Activated CD8-positive, alpha-beta memory T cell treated with anti-CD3 and anti-CD28 coated beads, Interleukin-2, amount 10 ng/mL, durations not matched to agents 7 days and 5 days (primary cell): ENCODE measurements at regions not wholly inside any gene's neighbourhood (a gene's known extent, or its start where the extent isn't known, plus 50 kb on each side); places are given as distances from the start of the nearest gene placed in this dataset.

Source experiments
- ATAC-seq: fragments of 150-1000 bp; cut with Tn5 transposase; one replicate; pipeline ENCODE4 v1.10.0; 2021; ENCODE audit warnings: moderate library complexity
- CTCF ChIA-PET: fragments of 350-600 bp; sonication (Branson Sonifier 250); formaldehyde crosslinking; loops from one replicate; lab custom pipeline; 2021; ENCODE audit warnings: antibody characterized with exemption; lab: Charles Lee
- DNase-seq: peaks from one replicate; pipeline ENCODE4 v3.0.0-alpha.2; 2020
- H3K27ac Mint-ChIP-seq: one replicate; pipeline ENCODE4 v1.8.0; 2021; ENCODE audit warnings: mild to moderate bottlenecking, mixed read lengths
- H3K27me3 Mint-ChIP-seq: one replicate; pipeline ENCODE4 v1.8.0; 2021; ENCODE audit warnings: mixed read lengths
- H3K36me3 Mint-ChIP-seq: one replicate; pipeline ENCODE4 v1.8.0; 2021; ENCODE audit warnings: mild to moderate bottlenecking, mixed read lengths
- H3K4me1 Mint-ChIP-seq: one replicate; pipeline ENCODE4 v1.8.0; 2021; ENCODE audit warnings: mixed read lengths
- H3K4me3 Mint-ChIP-seq: one replicate; pipeline ENCODE4 v1.8.0; 2021; ENCODE audit warnings: mild to moderate bottlenecking, moderate library complexity, mixed read lengths
- H3K9me3 Mint-ChIP-seq: one replicate; pipeline ENCODE4 v1.8.0; 2022; ENCODE audit warnings: low read depth, mixed read lengths

DNA sequence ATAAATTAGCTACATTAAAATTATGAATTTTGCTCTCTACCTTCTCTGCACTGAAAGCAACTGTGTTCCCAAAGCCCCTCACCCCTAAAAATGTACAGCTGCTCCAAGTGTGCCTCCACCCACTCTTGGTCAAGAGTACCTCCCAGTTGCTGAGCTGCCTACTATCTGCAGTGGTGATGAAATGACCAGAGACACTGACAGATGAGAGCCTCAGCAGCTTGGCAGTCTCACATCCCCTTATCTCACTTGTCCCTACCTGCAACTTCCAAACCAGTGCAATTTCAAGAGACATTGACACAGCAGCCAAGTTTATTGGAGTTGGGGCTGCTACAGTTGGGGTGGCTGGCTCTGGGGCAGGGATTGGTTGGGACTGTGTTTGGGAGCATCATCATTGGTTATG lies 52.2 kb upstream of the COL6A5 start:
- no peak for DNase-seq
- H3K27me3 Mint-ChIP-seq, result peaks cover 16% of the 10 kb centered on the region
- ATAC-seq, result no peak
- H3K9me3 Mint-ChIP-seq, result no peaks in the 10 kb centered on the region
- no peak overlapping the region for H3K4me3 Mint-ChIP-seq
- H3K27ac Mint-ChIP-seq, result no peak overlapping the region
- CTCF ChIA-PET, result no interaction called here
- no peaks in the 10 kb centered on the region for H3K36me3 Mint-ChIP-seq
- H3K4me1 Mint-ChIP-seq, result no peaks in the 10 kb centered on the region
